ENCODE measurements at regions not wholly inside any gene's neighbourhood (a gene's known extent, or its start where the extent isn't known, plus 50 kb on each side); places are given as distances from the start of the nearest gene placed in this dataset.
A peak's percentile ranks its signal among the peaks of the same experiment; 100 is the strongest.

GRCh38 chr4:20418861-20419451, 167.3 kb downstream of the SLIT2 start:
- peak; percentile 31 for DNase-seq (ENCODE audit: low spot score)
- no peak overlapping the region for H3K27ac ChIP-seq
- ChIA-PET POLR2A (ENCODE audit: low non-redundant PET) (no interaction called here), CTCF (interaction anchor here (0.6 kb wide), 1 partner anchor 247 kb away, joined by 3 read pairs; no protein-coding TSS in a partner anchor)
- TF ChIP-seq CTCF (conservative IDR thresholded peaks at IDR 0.05; ENCODE audit: low read depth) = peak; percentile 66

GRCh38 chr4:20420916-20421602, 169.4 kb downstream of the SLIT2 start:
- no peak overlapping the region for H3K27ac ChIP-seq
- POLR2A ChIA-PET (ENCODE audit: low non-redundant PET) = no interaction called here
- no peak for DNase-seq (ENCODE audit: low spot score)
- CTCF ChIA-PET = no interaction called here
- TF ChIP-seq CTCF (conservative IDR thresholded peaks at IDR 0.05; ENCODE audit: low read depth) = no peak

- POLR2A ChIA-PET (ENCODE audit: low non-redundant PET) = no interaction called here
- DNase-seq (ENCODE audit: low spot score) = no peak
- CTCF ChIA-PET = no interaction called here
- TF ChIP-seq CTCF (conservative IDR thresholded peaks at IDR 0.05; ENCODE audit: low read depth) = no peak
- H3K27ac ChIP-seq = no peak overlapping the region
These were observed 169.9 kb downstream of the SLIT2 start for GRCh38 chr4:20421603-20421985.

GRCh38 chr4:20422398-20422797, 170.7 kb downstream of the SLIT2 start:
- DNase-seq (ENCODE audit: low spot score) = peak; percentile 9
- no peak overlapping the region for H3K27ac ChIP-seq
- TF ChIP-seq CTCF (conservative IDR thresholded peaks at IDR 0.05; ENCODE audit: low read depth) = peak; percentile 45
- ChIA-PET CTCF (interaction anchor here (0.6 kb wide), 3 partner anchors 64 to 1111 kb away, joined by 3 to 4 read pairs (median 3); no protein-coding TSS in a partner anchor), POLR2A (ENCODE audit: low non-redundant PET) (no interaction called here)

GRCh38 chr4:20423420-20423819, 171.7 kb downstream of the SLIT2 start:
- CTCF ChIA-PET = interaction anchor here (0.6 kb wide), 1 partner anchor 25 kb away, joined by 3 read pairs; no protein-coding TSS in a partner anchor
- no peak for DNase-seq (ENCODE audit: low spot score)
- no peak overlapping the region for H3K27ac ChIP-seq
- TF ChIP-seq CTCF (conservative IDR thresholded peaks at IDR 0.05; ENCODE audit: low read depth) = no peak
- POLR2A ChIA-PET (ENCODE audit: low non-redundant PET) = no interaction called here

- POLR2A ChIA-PET (ENCODE audit: low non-redundant PET) = no interaction called here
- DNase-seq (ENCODE audit: low spot score) = no peak
- no peak overlapping the region for H3K27ac ChIP-seq
- no peak for TF ChIP-seq CTCF (conservative IDR thresholded peaks at IDR 0.05; ENCODE audit: low read depth)
- CTCF ChIA-PET = no interaction called here
These were observed 174.3 kb downstream of the SLIT2 start for GRCh38 chr4:20426028-20426427.

All from RWPE1 (cell line).